GM18858 (cell line): ENCODE measurements at regions not wholly inside any gene's neighbourhood (a gene's known extent, or its start where the extent isn't known, plus 50 kb on each side); places are given as distances from the start of the nearest gene placed in this dataset.
"Not testable (repeated sequence)": the region's sequence is repeated elsewhere in the genome, so short reads cannot be mapped to it uniquely, and the experiment has no call there.

Experiments used
- ATAC-seq: cut with Tn5 transposase; IDR thresholded peaks from one replicate; pipeline ENCODE4 v1.9.1; 2021; ENCODE audit not compliant: unreplicated experiment

GRCh38 chr13:48806522-48806921 lies 152.8 kb downstream of the CYSLTR2 start:
- no peak for ATAC-seq

- no peak for ATAC-seq
These were observed 155.0 kb downstream of the CYSLTR2 start for GRCh38 chr13:48808683-48809082.

GRCh38 chr13:48810013-48810412 lies 156.3 kb downstream of the CYSLTR2 start:
- no peak for ATAC-seq

GRCh38 chr13:48813518-48813917 lies 159.8 kb downstream of the CYSLTR2 start:
- ATAC-seq: no peak

- ATAC-seq: no peak
These were observed 159.0 kb upstream of the FNDC3A start for GRCh38 chr13:48816700-48817099.

GRCh38 chr13:48817166-48817802 lies 158.4 kb upstream of the FNDC3A start:
- no peak for ATAC-seq

GRCh38 chr13:48818495-48819356 lies 157.0 kb upstream of the FNDC3A start:
- ATAC-seq: no peak

GRCh38 chr13:48819376-48819775 lies 156.3 kb upstream of the FNDC3A start:
- no peak for ATAC-seq

- no peak for ATAC-seq
These were observed 155.8 kb upstream of the FNDC3A start for GRCh38 chr13:48819899-48820298.

- ATAC-seq: not testable (repeated sequence)
These were observed 152.2 kb upstream of the FNDC3A start for GRCh38 chr13:48823526-48823925.

- ATAC-seq: no peak
These were observed 149.7 kb upstream of the FNDC3A start for GRCh38 chr13:48826039-48826438.

GRCh38 chr13:48826922-48827454 lies 148.7 kb upstream of the FNDC3A start:
- ATAC-seq: not testable (repeated sequence)

- ATAC-seq: no peak
These were observed 148.0 kb upstream of the FNDC3A start for GRCh38 chr13:48827709-48828108.

GRCh38 chr13:48828962-48829411 lies 146.7 kb upstream of the FNDC3A start:
- no peak for ATAC-seq

GRCh38 chr13:48829536-48829935 lies 146.2 kb upstream of the FNDC3A start:
- ATAC-seq: no peak

GRCh38 chr13:48831248-48831647 lies 144.5 kb upstream of the FNDC3A start:
- ATAC-seq: peak; percentile 63

- ATAC-seq: no peak
These were observed 142.3 kb upstream of the FNDC3A start for GRCh38 chr13:48833412-48833811.

- not testable (repeated sequence) for ATAC-seq
These were observed 140.4 kb upstream of the FNDC3A start for GRCh38 chr13:48835326-48835725.

GRCh38 chr13:48838193-48838973 lies 137.3 kb upstream of the FNDC3A start:
- ATAC-seq: no peak

GRCh38 chr13:48839171-48839570 lies 136.5 kb upstream of the FNDC3A start:
- ATAC-seq: no peak

GRCh38 chr13:48840366-48840765 lies 135.3 kb upstream of the FNDC3A start:
- ATAC-seq: no peak
